BLaER1 treated with 17β-estradiol and CSF1 and Interleukin-3, amounts not matched to agents 10 nM and 100 nM (cell line): ENCODE measurements at regions not wholly inside any gene's neighbourhood (a gene's known extent, or its start where the extent isn't known, plus 50 kb on each side); places are given as distances from the start of the nearest gene placed in this dataset.

Source experiments
- H3K27ac ChIP-seq, 11 experiments: shearing (Covaris generic); formaldehyde crosslinking; 2 replicates each; pipeline ENCODE4 v1.8.1; 2022
- H3K27me3 ChIP-seq, 11 experiments: shearing (Covaris generic); formaldehyde crosslinking; 2 replicates each; pipeline ENCODE4 v1.8.1; 2022
- H3K36me3 ChIP-seq, 11 experiments: shearing (Covaris generic); formaldehyde crosslinking; 2 replicates each; pipeline ENCODE4 v1.8.1; 2022
- H3K4me1 ChIP-seq, 10 experiments: shearing (Covaris generic); formaldehyde crosslinking; 2 replicates each; pipeline ENCODE4 v1.8.1; 2022
- H3K4me2 ChIP-seq, 11 experiments: shearing (Covaris generic); formaldehyde crosslinking; 2 replicates each; pipeline ENCODE4 v1.8.1; 2022
- H3K4me3 ChIP-seq, 10 experiments: shearing (Covaris generic); formaldehyde crosslinking; 2 replicates each; pipeline ENCODE4 v1.8.1; 2022
- H3K9ac ChIP-seq, 11 experiments: shearing (Covaris generic); formaldehyde crosslinking; 2 replicates each; pipeline ENCODE4 v1.8.1; 2022
- H3K9me3 ChIP-seq, 11 experiments: shearing (Covaris generic); formaldehyde crosslinking; replicated peaks in 1 of 11; 2 replicates each; pipeline ENCODE4 v1.8.1; 2022
- H4K20me1 ChIP-seq, 11 experiments: shearing (Covaris generic); formaldehyde crosslinking; 2 replicates each; pipeline ENCODE4 v1.8.1; 2022
- Cebpa-rat ChIP-seq, 11 experiments: shearing (Covaris generic); IDR thresholded peaks; 2 replicates each; pipeline ENCODE4 v1.8.1; 2022

DNA sequence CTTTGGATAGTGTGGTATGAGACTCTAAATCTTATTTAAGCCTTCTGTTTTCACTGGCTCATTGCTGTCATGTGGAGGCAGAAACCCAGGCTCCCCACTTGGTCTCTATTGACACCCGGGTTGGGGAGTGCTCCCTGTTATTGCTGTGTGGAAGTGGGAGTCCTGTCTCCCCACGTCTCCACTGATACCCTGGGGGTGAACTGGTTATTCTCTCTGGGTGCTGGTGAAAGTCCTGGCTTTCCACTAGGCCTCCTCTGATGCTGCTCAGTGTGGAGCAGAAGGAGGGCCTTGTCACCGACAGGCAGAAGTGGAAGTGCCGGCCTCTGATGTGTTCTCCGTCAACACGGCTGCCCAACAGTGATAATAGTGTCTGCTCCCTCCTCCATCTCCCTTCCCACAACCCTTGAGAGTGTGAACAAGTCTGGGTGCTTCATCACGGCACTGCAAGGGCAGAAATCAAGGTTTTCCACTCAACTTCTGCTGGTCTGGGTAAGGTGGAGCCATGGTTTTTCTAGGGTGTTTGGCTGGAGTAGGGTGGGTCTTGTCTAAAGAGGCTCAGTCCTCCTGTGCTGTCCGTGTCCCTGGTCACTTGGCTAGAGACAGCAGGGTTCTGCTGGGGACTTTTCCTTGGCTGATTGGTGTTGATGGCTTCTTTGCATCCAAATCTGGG lies 240.7 kb upstream of the B3GAT1 start:
- Histone ChIP-seq H4K20me1 (no peaks in the 10 kb centered on the region), H3K27me3 (no peaks in the 10 kb centered on the region), H3K4me3 (no peak overlapping the region), H3K9me3 (no peaks in the 10 kb centered on the region), H3K36me3 (no peaks in the 10 kb centered on the region), H3K9ac (no peak overlapping the region), H3K4me2 (no peak overlapping the region), H3K27ac (no peak overlapping the region), H3K4me1 (peaks cover 0 to 11% (median 3%) of the 10 kb centered on the region in 10 experiments; a peak in 6 of 20 replicates)
- TF ChIP-seq Cebpa-rat (IDR thresholded peaks at IDR 0.05), result no peak

DNA sequence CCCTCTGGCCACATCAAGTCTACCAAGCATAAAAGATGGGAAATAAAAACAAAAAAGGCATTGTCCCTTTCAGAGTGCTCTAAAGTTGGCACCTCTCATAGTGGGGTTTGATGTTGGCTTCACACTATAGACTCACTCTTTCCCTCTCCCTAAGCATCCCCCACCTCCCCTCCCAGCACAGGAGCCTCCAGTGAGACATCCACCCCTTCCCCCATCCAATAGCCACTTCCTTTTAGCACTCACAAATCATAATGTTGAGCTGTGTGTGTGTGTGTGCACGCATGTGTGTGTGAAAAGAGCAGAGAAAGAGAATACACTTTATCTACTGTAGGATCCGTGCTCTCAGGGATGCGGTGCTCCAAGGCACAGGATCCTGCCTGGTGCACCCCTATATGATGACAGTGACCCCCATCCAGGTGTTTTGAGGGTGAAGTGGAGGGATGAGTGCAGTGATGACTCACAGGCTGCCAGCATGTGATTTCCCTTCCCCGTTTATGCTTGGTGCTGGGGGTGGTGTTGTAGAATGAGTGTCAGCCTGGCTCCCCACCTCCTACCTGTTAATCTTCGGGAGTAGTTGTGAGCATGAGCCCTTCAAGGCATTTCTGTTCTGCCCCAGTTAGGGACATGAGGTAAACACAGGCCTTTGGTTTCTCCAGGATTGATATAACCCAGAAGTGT lies 235.2 kb upstream of the B3GAT1 start:
- H3K36me3 ChIP-seq, result no peaks in the 10 kb centered on the region
- H3K9me3 ChIP-seq, result no peaks in the 10 kb centered on the region
- no peak overlapping the region for H3K9ac ChIP-seq
- no peak overlapping the region for H3K4me3 ChIP-seq
- peaks cover 0 to 4% (median 0%) of the 10 kb centered on the region in 11 experiments; a peak in 2 of 22 replicates for H3K27me3 ChIP-seq
- peaks cover 0 to 4% (median 0%) of the 10 kb centered on the region in 11 experiments; a peak in 1 of 22 replicates for H4K20me1 ChIP-seq
- no peak overlapping the region for H3K4me2 ChIP-seq
- H3K4me1 ChIP-seq, result peaks cover 0 to 6% (median 0%) of the 10 kb centered on the region in 10 experiments; a peak in 1 of 20 replicates
- H3K27ac ChIP-seq, result no peak overlapping the region
- no peak for TF ChIP-seq Cebpa-rat (IDR thresholded peaks at IDR 0.05)

DNA sequence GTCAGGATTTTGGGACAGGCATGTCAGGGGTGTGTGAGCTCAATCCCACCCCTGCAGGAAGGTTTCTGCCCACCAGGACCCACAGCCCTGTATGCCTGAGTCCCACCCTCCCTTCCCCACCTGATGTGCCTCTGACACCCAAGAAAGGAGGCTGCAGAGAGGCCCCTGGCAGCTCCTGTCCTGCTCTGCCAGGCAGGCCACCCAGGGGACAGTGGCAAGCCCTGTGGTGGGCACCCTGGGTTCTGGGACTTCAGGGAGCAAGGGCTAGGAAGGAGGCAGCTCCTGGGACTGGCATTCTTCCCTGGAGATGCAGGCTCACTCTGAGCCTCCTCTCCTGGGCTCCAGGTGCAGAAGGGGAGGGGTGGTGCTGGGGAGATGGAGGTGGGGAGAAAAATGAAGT lies 234.5 kb upstream of the B3GAT1 start:
- Histone ChIP-seq H3K4me3 (no peak overlapping the region), H3K27me3 (peaks cover 0 to 4% (median 0%) of the 10 kb centered on the region in 11 experiments; a peak in 2 of 22 replicates), H3K36me3 (no peaks in the 10 kb centered on the region), H3K4me1 (peaks cover 0 to 10% (median 0%) of the 10 kb centered on the region in 10 experiments; a peak in 5 of 20 replicates), H3K27ac (no peak overlapping the region), H3K9ac (no peak overlapping the region), H4K20me1 (peaks cover 0 to 4% (median 0%) of the 10 kb centered on the region in 11 experiments; a peak in 1 of 22 replicates), H3K4me2 (no peak overlapping the region), H3K9me3 (no peaks in the 10 kb centered on the region)
- no peak for TF ChIP-seq Cebpa-rat (IDR thresholded peaks at IDR 0.05)

DNA sequence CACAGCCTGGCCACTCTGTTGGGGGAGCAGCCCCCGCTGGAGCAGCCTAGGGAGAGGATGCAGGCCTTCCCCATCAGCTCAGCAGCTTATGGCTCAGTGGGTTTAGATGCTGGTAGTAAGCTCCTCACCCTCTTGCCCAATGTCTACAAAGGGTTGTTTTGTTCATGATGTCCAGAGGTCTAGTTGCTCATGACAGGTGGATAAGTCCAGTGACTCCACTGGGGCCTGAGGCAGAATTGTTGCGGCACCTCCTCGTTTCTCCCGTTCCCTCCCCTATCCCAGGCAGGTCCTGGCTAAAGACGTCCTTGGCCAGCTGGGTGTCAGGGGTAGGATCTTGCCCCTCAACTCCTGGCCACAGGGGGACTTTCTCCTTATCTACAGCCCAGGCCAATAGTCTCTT lies 233.5 kb upstream of the B3GAT1 start:
- Histone ChIP-seq H3K27me3 (peaks cover 0 to 4% (median 0%) of the 10 kb centered on the region in 11 experiments; a peak in 2 of 22 replicates), H4K20me1 (peaks cover 0 to 4% (median 0%) of the 10 kb centered on the region in 11 experiments; a peak in 1 of 22 replicates), H3K9me3 (no peaks in the 10 kb centered on the region), H3K4me2 (no peak overlapping the region), H3K4me3 (no peak overlapping the region), H3K4me1 (peaks cover 0 to 20% (median 0%) of the 10 kb centered on the region in 10 experiments; a peak in 6 of 20 replicates), H3K9ac (no peak overlapping the region), H3K36me3 (no peaks in the 10 kb centered on the region), H3K27ac (no peak overlapping the region)
- TF ChIP-seq Cebpa-rat (IDR thresholded peaks at IDR 0.05), result no peak

DNA sequence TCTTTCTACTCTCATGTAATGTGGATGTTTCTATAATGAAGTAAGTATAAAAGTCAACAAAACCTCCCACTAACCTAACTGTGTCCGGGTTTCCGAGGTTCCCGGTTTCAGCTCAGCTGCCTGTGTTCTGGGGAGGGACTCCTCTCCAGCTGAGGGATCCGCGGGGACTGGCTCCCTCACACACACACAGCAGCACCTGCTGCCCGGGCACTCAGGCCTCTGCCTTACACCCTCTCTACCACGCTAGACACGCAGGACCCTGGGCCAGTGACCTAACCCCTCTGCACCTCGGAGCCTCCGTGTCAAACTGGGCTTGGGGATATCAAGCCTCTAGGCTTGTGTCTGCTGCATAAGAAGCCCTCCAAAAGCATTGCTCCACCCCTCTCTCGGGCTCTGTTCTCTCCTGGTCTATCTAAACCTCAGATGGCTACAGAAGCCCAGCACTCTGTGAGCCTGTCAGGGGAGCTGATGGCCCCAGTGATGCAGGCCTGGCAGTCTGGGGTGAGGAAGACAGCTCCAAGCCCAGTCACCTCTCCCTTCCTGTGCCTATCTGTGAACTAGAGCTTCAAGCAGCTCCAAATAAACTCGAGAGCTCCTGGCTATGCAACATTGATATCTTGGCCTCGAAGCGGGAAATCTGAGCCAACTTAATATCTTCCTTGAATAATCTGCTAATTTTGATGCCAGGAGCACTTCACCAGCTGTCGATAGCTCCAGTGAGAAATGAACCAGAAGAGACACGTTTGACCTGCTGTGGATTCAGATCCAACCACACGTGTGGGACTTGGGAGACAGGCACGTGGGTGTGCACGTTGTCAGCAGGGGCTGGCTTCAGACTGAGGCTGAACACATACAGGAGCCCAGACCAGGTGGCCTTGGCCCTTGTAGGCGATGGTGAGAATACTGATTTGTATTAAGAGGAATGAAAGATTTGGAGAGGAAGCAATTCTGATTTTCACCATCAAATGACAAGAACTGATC lies 232.7 kb upstream of the B3GAT1 start:
- Histone ChIP-seq H3K4me3 (no peak overlapping the region), H3K27me3 (peaks cover 0 to 4% (median 0%) of the 10 kb centered on the region in 11 experiments; a peak in 2 of 22 replicates)

DNA sequence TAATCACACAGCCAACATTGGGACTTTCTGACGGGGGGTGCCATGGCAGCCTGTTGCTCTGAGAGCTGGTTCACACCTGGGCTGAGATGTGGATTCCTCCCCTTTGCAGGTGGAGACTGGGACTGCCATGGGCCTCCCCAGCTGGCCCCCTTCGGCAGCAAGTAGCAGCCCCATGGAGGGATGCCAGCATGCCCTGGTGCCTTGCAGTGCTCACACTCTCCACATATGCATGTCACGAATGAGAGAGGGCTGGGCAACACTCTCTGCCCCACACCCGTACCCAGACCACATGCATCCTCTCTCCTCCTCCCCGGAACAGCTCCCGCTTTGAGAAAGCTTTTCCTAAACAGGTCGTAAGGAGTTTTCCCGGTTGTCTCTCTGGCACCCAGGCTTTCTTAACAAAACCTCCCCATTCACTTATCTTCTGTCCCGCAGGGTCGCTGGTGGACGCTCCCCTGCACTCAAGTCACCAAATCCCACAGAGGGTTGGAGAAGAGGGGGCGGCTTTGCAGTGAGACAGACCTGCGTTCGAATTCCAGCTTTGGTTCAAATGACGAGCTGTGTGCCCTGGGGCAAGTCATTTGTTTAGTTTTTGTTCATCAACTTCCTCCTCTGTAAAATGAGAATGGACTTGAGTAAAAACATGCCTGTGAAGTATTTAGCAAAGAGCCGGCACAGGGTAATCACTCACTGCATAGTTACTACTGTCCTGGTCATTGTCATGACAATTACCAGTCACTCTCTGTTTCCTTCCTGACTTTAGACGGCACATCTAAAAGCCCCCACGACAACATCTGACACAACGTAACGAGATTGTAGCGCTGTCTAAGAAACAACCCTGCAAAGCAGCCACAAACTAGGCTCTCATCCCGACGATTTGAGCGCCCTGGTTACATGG lies 231.3 kb upstream of the B3GAT1 start:
- no peak for TF ChIP-seq Cebpa-rat (IDR thresholded peaks at IDR 0.05)
- no peak overlapping the region for H3K4me3 ChIP-seq
- H3K27me3 ChIP-seq, result peaks cover 0 to 4% (median 0%) of the 10 kb centered on the region in 11 experiments; a peak in 2 of 22 replicates
- no peak overlapping the region for H3K27ac ChIP-seq
- peaks cover 0 to 39% (median 2%) of the 10 kb centered on the region in 10 experiments; a peak in 8 of 20 replicates for H3K4me1 ChIP-seq
- H3K4me2 ChIP-seq, result no peak overlapping the region
- H3K36me3 ChIP-seq, result no peaks in the 10 kb centered on the region
- peaks cover 0 to 4% (median 0%) of the 10 kb centered on the region in 11 experiments; a peak in 1 of 22 replicates for H4K20me1 ChIP-seq
- H3K9me3 ChIP-seq, result no peaks in the 10 kb centered on the region
- H3K9ac ChIP-seq, result no peak overlapping the region

More for the DNA sequence above, 232.7 kb upstream of the B3GAT1 start:
- Histone ChIP-seq H3K36me3 (no peaks in the 10 kb centered on the region), H3K27ac (no peak overlapping the region), H3K4me2 (no peak overlapping the region), H3K9ac (no peak overlapping the region), H3K9me3 (no peaks in the 10 kb centered on the region), H3K4me1 (peaks cover 0 to 28% (median 2%) of the 10 kb centered on the region in 10 experiments; a peak in 8 of 20 replicates), H4K20me1 (peaks cover 0 to 4% (median 0%) of the 10 kb centered on the region in 11 experiments; a peak in 1 of 22 replicates)
- no peak for TF ChIP-seq Cebpa-rat (IDR thresholded peaks at IDR 0.05)

DNA sequence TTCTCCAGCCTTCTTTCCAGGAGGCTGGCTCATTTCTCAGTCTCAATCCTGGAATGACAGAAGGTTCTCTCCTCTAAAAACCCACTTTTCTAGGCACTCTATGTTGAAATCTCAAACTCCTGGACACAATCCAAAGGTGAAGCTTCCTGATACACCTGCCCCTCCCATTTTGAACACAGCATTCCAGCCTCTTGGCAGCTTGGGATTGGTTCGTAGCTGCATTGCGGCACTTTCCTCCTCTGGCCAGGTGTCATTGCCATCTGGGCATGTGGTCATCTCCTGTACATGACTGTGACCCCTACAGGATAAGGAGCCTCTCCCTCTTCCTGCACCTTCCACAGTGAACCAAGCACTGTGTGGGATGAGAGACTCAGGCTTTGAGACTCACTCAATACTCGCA lies 230.2 kb upstream of the B3GAT1 start:
- no peaks in the 10 kb centered on the region for H3K9me3 ChIP-seq
- H3K9ac ChIP-seq, result no peak overlapping the region
- peaks cover 0 to 4% (median 0%) of the 10 kb centered on the region in 11 experiments; a peak in 2 of 22 replicates for H3K27me3 ChIP-seq
- peaks cover 0 to 35% (median 2%) of the 10 kb centered on the region in 10 experiments; a peak in 8 of 20 replicates for H3K4me1 ChIP-seq
- no peak overlapping the region for H3K27ac ChIP-seq
- no peak overlapping the region; a peak in 1 of 22 replicates for H3K4me2 ChIP-seq
- no peaks in the 10 kb centered on the region for H3K36me3 ChIP-seq
- H4K20me1 ChIP-seq, result peaks cover 0 to 4% (median 0%) of the 10 kb centered on the region in 11 experiments; a peak in 3 of 22 replicates
- no peak overlapping the region for H3K4me3 ChIP-seq
- TF ChIP-seq Cebpa-rat (IDR thresholded peaks at IDR 0.05), result no peak
